Esophagus squamous epithelium (tissue), 4 donors: ENCODE measurements at regions not wholly inside any gene's neighbourhood (a gene's known extent, or its start where the extent isn't known, plus 50 kb on each side); places are given as distances from the start of the nearest gene placed in this dataset.

Experiments
- CTCF ChIP-seq, 6 experiments: fragments of 450-650 bp in 4 of 6; fragments of 200-600 bp in 2 of 6; sonication (generic) in 2 of 6; IDR thresholded peaks; one replicate each; pipeline ENCODE4 v1.5.1; 2016 to 2019; ENCODE audit warnings: antibody characterized with exemption in 6 of 6, mild to moderate bottlenecking in 4 of 6, moderate library complexity in 4 of 6
- POLR2A ChIP-seq, 4 donors: fragments of 450-650 bp; IDR thresholded peaks; one replicate each; pipeline ENCODE4 v1.6.1; 2017; ENCODE audit warnings: antibody characterized with exemption in 4 of 4, mild to moderate bottlenecking in 4 of 4, moderate library complexity in 3 of 4

- TF ChIP-seq CTCF (IDR thresholded peaks at IDR 0.05) (no peak), POLR2A (IDR thresholded peaks at IDR 0.05) (no peak)
These were observed 548.8 kb upstream of the ZP4 start for GRCh38 chr1:238439511-238439910.
